Stimulated activated CD4-positive, alpha-beta T cell treated with anti-CD3 and anti-CD28 coated beads, Interleukin-12 subunit alpha, Interleukin-12 subunit beta, amount 100 ng/mL, for 4 hours (primary cell): ENCODE measurements at regions not wholly inside any gene's neighbourhood (a gene's known extent, or its start where the extent isn't known, plus 50 kb on each side); places are given as distances from the start of the nearest gene placed in this dataset.

Source experiments
- DNase-seq: peaks from one replicate; pipeline ENCODE4 v3.0.0-alpha.2; 2020

DNA sequence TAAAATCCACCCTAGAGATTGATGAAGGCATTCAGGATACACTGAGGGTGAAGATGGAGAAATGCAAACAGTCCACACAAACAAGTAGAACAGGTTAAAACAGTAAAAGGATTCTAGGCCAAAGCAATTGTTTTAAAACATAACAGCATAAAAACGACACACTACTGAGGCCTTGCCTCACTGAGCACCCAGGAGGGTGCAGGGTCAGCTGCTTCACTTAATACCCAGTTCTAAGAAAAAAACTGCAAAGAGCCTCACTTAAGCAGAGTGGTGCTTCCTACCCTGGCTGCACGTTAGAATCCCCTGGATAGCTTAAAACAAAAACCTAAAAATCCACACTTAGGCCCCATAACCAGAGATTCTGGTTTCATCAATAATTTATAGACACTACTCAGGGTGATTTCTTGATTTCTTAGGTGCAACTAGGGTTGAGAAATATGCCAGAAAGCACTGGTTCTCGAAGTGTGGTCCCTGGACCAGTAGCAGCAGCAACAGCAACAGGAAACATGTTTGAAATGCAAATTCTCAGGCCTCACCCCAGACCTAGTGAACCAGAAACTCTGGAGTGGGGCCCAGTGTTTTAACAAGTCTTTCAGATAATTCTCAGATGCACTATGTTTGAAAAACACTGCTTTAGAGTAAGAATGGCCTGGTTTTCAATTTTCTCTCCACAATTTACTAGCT is 279.1 kb downstream of the ZEB2 start:
- no peak for DNase-seq

DNA sequence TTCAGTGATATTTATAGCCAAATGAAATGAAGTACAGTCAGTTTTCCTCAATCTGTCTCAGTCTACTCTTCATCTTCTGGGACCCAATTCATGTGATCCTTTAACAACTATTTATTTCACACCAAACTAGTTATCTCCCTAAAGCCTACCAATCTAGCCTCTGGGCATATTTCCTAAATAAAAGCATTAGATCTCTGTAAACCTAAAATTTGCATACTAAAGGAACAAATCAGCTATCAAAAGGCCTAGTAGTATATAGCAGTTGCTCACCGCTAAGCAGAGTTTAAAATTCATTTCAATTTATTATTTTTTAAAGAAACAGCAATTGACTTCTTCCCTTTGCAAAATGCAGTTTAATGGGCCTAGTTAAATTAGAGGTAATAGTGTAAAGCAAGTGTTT is 280.2 kb downstream of the ZEB2 start:
- DNase-seq, result no peak

DNA sequence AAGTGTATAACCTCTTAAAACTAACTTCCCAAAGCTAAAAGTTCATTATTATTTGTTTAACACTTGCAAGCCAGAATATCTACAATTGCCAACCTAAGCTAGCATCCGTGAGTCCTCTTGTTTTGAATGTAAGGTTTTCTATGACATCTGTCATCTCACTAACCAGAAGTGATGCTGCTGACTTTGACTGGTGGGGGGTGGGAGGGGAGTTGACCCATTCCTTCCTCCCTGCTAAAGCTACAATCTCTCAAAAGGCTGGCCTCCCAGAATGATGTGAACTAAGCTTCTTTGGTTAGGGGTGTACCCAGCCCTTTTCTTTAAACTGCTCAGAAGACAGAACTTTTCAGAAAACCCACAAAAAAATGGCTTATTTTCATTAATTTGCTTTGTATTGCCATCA is 280.6 kb downstream of the ZEB2 start:
- DNase-seq, result no peak

DNA sequence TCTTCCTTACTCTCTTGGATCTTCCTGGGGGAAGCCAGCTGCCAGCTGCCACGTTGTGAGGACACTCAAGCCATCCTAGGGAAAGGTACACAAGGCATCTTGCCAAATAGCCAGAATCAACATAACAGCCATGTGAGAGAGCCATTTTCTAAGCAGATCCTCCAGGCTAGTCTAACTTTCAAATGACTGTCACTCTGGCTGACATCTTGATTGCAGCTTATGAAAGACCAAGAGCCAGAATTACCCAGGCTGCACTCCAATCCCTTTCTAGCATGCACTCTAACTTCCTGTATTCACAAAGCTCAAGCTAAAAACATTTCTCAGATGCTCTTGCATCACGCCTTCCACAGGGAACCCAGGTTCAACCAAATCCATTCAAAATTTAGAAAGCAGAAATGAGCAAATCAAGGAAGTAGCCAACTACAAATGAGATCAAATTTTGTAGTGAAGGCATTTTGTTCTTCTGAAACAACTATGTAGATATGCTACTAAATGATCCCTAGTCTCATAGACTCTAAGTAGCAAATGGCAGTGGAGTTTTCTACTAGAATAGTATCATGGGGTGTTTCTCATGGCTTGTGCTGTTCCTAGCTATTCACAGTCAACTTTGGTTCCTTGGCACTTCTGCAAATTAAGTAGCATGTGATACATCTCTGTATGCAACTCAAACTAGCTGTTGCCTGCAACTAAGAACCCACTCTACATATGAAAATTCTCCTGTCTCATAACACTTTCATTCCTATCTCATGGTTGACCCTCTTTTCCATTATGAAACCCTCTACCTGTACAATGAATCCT is 281.9 kb downstream of the ZEB2 start:
- no peak for DNase-seq

DNA sequence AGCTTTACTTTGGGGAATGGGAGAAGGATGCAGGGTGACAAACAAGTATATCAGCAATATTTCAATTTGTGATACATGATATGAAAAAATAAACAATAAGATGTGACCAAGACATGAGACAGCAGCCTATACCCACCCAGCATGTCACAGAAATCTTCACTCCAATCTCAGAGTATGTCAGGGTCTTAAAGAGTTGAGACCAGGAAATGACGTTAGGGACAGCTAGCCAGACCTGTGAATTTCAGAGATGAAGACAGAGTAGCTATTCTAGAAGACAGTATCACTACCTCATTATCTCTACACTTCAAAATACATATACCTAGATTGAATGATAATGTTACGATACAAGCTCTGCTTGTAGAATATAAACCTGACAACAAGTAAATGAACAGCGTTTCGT is 282.8 kb downstream of the ZEB2 start:
- no peak for DNase-seq

DNA sequence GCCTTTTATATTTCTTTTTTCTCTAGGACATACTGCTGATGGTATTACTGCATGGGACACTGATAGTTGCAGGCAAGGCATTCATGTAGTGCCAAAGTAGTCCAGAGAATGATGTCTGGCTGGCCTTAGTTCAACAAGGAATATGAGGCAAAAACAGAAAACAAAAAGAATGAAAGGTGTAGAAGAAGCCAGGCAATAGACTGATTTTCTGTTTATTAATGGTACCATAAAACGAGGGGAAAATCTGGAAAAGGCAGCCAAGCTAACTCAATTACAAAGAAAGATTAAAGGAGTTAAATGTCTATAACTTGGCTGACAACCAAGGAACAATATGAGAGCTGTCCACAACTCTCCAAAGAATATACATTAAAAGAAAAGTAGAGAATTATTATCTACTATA is 284.9 kb downstream of the ZEB2 start:
- DNase-seq, result no peak

DNA sequence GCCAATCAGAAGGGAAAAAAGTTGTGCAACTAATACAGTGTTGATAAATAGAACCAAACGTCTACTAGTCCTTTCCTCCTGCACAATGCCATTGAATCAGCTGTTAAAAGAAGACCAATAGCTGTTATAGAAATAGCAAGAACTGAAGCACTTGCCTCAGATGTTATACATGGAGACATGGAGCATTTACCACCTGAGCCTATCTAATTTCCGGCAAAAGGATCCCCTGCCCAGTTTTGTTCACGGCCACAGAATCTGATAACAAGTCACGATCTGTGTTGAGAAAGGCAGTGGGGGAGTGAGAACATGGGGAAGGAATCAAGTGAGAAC is 285.4 kb downstream of the ZEB2 start:
- DNase-seq, result no peak

DNA sequence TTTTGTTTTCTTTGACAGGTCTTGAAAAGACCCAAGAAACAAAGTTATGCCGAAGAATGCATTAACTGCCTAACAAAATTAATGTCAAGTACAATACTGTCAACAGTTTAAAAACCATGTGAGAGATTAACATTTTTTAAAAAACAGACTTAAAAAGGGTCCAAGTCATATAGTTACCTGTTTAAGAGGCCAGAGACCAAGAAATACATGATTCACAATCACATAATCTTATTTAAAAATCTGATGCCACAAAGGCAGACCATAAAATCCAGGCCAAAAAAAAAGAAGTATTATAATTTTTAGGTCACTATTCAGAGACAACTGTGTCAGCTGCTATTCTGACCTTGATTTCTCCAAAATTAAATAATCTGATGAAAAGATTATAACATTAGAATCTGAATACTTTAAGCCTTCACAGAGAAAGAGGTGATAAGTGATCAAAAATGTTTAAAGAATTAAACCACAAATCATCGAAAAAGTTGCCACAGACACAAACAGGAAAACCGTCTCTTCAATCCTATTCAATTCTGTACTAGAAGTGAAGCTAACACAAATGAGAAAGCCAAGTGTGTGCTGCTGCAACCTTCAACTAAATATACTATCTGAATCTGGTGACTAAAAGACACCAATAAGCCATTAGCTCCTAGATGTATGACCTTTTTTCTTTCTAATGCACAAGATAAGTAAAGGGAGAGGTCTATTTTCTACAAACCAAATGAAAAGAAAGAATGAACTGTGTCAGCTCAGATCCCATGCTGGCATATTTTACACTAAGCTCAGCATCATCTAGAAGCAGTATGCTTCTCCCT is 286.0 kb downstream of the ZEB2 start:
- DNase-seq, result no peak

DNA sequence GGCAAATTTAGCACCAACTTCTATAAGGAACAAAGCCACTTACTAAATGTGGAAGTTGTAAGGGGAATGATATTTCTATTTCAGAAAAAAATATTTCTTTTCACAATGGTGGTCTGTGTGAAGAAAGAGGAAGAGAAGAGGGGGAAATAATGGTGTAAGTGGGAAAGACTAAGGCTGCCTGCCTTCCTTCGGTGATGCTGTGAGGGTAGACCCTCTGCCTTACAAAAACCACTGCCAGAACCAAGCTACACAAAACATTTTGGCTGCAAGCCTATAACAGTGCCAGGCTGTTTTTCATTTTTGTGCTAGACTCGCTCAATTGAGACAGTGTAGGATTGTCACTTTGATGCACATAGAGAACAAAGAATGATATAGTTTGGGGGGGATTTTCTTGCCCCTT is 286.6 kb downstream of the ZEB2 start:
- no peak for DNase-seq

DNA sequence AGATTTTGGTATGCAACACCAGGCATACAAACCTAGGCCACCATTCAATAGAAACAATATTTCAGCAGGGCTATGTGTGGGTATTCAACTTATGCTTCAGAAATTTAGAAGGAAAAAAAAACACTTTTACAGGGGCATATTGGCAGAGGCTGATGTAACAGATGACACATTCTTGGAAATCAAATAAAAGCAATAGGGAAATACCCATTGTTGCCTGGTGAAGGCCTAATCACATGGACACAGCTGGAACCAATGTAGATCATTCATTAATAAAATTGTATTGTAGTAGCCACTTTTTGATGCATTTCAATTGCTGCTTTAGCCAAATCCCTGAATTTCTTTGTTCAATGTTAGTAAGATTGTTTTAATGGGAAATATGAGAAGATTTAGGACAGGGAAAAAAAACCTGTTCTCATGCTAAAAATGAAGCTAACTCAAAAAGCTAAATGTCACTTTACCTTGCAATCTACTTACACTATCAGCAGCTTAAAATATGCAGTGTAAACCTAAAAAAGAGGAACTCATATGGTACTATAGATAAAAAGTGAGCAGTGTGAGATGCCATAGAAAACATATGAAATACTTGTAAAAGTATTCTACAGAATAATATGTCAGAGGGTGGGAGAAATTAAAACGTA is 289.4 kb downstream of the ZEB2 start:
- no peak for DNase-seq

DNA sequence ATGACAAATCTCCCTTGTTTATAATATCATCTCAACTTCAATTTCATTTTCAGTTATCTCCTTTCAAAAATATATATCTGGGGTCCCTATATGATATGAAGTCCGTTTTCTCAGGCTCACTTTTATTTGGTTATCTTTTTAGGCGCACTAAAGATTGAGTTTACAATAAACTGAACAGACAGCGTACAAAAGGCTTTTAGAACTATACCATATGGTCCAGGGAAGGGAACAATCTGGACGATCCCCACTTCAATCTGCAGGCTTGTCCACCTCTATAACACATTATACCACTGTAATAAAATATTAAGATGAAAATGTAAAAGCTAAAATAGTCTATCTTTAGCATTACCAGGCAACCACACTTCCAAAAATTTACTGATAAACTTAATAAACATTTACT is 289.9 kb downstream of the ZEB2 start:
- DNase-seq, result no peak

DNA sequence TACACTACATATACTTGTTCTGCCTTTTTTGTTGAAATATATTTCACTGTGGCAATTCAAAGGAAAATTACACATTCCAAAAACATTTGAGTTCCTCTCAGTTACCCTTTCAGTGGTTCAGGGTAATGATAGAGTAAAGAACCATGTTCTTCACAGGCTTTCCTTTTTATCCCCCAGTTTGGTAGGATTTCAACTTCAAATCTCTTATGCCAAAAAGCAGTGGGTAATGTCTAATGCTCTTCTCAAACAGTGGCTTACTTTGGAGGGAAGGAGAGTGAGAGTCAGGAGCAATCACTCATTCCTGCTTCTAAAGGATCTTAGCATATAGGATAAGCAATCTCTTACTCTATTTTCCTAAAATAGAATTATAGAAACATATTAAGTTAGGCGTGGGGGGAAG is 290.6 kb downstream of the ZEB2 start:
- no peak for DNase-seq

DNA sequence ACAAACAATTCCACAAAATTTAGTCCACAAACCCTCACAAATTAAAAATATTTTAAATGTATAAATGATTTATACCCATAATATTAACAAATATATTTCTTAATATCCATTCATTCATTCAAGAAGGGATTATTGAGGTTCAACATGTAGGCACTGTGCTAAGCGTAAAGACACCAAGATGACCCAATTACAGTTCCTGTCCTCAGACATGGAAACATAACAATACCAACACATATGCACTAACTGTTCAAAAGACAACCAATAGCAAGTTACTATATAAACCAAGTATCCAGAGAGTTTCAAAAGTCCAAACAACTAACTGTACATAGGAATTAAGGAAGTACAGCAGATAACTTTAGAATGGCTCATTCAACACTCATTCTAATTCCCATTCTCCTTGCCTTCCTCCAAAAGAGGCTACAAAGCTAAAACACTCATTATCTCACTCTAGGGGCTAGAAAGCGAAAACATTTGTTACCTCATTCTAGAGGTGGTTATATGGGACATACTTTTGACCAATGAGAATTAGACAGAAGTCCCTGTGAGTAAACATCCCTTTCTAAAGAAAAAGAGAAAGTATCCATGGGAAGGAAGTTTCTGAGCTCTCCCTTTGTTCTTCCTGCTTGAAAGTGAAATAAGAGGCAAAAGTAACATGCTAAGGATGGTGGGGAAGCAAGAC is 292.4 kb downstream of the ZEB2 start:
- no peak for DNase-seq

DNA sequence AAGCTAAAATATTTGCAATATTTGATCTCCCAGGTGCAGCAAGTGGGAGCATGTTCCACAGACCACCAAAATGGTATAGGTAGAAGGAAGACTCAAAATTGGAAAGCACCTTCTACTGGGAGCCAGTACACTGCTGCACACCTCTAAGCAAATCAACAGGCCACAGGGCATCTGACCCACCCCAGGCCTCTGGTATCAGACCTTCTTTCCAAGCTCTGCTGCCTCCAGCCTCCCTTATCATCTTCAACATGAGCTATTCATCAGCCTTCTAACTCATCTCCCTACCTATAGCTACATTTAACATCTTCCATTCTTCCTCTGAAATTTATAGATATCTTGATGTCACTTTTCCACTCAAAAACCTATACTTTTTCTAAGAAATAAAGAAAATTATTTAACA is 294.8 kb downstream of the ZEB2 start:
- no peak for DNase-seq

DNA sequence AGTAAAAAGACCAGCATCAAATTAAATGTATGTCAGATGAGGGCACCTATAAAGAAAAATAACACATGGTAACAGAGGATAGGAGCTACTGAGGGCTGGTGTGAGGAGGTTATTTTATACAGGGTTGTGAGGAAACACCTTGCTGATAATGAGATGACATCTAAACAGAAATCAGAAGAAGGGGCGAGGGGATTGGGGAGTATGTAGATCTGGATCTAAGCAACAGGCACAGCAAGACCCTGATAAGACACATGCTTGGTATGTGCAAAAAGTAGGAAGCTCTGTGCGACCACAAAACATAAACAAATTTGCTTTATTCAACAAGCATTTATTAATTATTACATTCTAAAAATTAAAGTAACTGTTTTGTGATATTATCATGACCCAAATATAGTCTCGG is 295.4 kb downstream of the ZEB2 start:
- no peak for DNase-seq

DNA sequence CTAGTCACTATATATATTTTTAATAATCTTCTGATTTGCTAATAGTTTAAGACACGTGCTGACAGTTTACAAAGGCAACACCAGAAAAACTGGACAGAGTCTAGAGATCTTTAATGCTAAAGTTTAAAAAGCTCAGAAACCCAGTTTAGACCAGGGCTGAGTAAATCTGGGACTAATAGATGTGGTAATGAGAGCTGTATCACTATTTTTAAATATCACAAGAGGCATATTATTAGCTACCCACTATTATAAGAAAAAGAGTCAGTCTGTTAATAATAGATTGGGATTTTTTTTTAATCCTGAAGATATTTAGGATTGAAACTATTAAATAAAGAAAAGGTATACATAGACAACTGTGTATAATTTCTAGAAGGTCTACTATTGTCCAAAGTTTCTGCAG is 299.9 kb downstream of the ZEB2 start:
- DNase-seq, result no peak

DNA sequence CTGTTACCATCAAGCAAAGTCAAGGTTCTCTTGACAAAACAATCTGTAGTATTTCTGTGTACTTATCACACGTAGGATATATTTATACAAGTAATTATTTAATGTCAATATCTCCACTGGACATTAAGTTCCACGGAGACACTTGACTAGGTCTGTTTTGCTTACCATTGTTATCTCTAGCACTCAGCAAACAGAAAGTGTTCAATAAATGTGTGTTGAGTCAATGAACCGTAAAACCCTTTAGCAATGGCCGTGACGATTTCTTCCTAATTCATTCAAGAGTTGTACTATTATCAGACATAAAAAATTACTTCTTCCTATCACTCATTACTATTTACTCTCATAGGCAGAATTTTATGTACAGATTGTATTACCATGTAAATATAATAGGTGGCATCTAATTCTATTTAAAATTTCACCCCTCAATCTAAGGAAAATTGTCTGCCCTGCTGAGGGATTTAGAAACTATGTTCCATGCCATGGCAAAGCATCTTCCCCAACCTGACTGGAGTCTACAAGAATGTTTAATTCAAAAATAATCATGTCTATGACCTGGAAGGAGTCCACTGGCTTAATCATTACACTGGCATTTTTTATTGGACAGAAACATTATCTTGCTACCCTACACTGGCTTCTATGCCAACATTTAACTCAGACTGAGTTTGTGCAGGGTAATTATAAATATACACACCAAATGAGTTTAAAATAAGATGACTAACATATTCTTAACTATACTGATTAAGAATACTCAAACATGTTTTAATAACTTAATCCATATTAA is 301.9 kb downstream of the ZEB2 start:
- no peak for DNase-seq

DNA sequence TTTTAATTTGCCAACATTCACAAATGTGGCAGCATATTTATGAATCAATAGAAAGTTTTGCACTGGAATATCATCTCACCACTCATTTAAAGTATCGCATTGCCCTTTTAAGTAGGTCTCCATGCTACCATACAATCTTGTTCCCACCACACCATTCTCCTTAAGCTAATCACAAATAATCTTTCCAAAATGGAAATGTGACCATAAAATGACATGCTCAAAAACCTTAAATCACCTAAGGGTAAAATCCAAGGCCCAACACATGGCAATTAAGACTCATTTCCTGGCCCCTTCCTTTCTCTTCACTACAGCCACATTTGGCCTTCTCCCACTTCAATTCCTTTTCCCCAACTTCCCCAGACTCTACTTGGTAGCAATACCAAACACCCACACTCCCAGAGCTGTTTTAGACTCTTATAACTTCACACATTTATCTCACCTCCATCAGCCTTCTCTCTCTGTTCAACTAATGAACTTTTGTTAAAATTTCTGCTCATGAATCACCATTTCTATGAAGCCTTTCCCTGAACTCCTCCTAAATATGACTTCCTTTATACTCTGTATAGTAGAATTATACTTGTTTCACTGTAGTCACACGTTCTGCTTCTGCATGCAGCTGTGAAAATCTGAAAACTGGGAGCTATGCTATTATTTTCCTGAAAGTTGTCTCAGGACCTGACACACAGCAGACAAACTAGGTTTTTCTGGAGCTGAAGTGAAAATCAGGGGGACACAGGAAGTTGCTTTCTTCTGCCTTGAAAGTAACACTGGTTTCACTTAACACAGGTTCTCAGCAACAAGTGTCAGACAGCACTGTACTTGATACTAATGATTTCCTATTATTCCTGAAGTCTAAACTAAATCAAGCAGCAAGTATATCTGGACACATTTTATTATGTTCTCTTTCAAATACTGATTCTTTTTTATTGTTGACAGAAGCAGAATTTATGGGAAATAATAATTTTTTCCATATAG is 303.9 kb downstream of the ZEB2 start:
- no peak for DNase-seq

DNA sequence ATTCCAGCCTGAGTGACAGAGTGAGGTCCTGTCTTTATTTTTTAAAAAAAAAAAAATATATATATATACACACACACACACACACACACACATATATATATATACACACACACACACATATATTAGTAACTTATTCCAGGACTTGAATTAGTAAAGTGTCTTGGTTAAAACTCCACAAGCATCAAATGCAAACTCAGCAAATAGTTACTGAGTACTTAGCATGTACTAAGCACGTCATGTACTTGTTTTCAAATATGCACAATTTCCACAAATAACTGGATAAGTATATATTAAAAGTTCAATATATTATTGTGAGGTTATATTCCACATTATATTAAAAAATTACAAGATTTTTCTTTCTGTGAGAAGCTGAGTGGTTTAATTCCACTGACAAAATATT is 304.7 kb downstream of the ZEB2 start:
- no peak for DNase-seq

DNA sequence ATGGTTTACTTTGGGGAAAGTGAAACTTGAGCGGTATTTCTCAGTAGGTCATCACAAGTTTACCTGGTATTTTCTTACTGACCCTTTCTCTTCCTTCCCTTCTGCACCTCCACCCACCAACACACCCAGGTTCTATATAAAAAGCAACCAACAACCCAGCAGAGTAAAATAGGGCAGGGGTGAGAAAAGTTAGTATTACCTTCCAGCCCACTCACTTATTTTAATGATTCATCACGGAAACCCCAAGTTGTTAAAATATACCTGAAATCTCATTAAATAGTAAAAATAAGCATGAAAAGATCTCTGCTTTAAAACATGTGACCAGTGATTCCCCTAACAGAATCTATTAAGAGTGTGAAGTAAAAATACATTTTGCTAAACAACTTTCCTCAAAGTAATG is 306.1 kb downstream of the ZEB2 start:
- DNase-seq, result no peak

DNA sequence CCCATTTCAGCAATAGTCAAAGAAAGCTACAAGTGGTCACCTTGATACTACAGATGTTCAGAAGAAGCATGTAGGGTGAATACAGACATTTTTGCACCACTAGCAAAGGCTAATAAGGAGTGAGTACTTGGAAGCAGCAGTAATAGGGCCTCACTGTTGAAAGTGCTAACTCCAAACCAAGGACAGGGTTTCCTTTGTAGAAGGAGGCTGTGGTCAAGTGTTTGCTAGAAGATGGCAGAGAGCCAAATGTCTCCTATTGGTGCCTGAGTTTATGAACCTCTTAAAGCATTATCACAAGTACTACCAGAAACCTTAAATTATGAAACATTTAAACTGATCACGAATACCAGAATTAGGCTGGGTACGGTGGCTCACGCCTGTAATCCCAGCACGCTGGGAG is 308.1 kb downstream of the ZEB2 start:
- DNase-seq, result no peak
